DND-41 (cell line): ENCODE measurements at regions not wholly inside any gene's neighbourhood (a gene's known extent, or its start where the extent isn't known, plus 50 kb on each side); places are given as distances from the start of the nearest gene placed in this dataset.

Source experiments
- ATAC-seq: fragments of 200-7000 bp; cut with Tn5 transposase; 3 replicates; pipeline ENCODE4 v1.9.1; 2021; ENCODE audit warnings: low read depth; ENCODE audit not compliant: insufficient read depth
- DNase-seq: peaks from one replicate; pipeline ENCODE4 v3.0.0-alpha.2; 2020
- H2AFZ ChIP-seq: 2 replicates; pipeline ENCODE4 v1.6.0; 2012; ENCODE audit warnings: low read depth, low read length
- H3K27ac ChIP-seq: 2 replicates; pipeline ENCODE4 v1.5.1; 2012; ENCODE audit warnings: low read length, inconsistent platforms
- H3K27me3 ChIP-seq: fragments of 200-600 bp; sonication (generic); 2 replicates; pipeline ENCODE4 v1.6.0; 2012; ENCODE audit warnings: low read length, mild to moderate bottlenecking, inconsistent platforms; ENCODE audit not compliant: insufficient read depth, poor library complexity
- H3K36me3 ChIP-seq: 2 replicates; pipeline ENCODE4 v1.5.1; 2012; ENCODE audit warnings: low read length, inconsistent platforms; ENCODE audit not compliant: insufficient read depth
- H3K4me1 ChIP-seq: 2 replicates; pipeline ENCODE4 v1.5.1; 2012; ENCODE audit warnings: mild to moderate bottlenecking, low read length; ENCODE audit not compliant: insufficient read depth
- H3K4me2 ChIP-seq: 2 replicates; pipeline ENCODE4 v1.6.0; 2012; ENCODE audit warnings: mild to moderate bottlenecking, moderate library complexity, low read length, inconsistent platforms; ENCODE audit not compliant: insufficient read depth
- H3K4me3 ChIP-seq, 2 experiments: fragments of 200-600 bp in 1 of 2; shearing (Covaris generic) in 1 of 2; 2 replicates each; pipeline ENCODE4 v1.5.1; 2012 to 2016; ENCODE audit warnings: inconsistent platforms in 2 of 2, low read length in 2 of 2, mild to moderate bottlenecking in 2 of 2, low read depth in 1 of 2, moderate library complexity in 1 of 2
- H3K79me2 ChIP-seq: 2 replicates; pipeline ENCODE4 v1.6.0; 2012; ENCODE audit warnings: low read length, inconsistent platforms; ENCODE audit not compliant: insufficient read depth
- H3K9ac ChIP-seq: 2 replicates; pipeline ENCODE4 v1.6.0; 2012; ENCODE audit warnings: low read depth, mild to moderate bottlenecking, inconsistent platforms, low read length, moderate library complexity
- H3K9me3 ChIP-seq: 2 replicates; pipeline ENCODE4 v1.5.1; 2012; ENCODE audit warnings: low read length, moderate library complexity, mild to moderate bottlenecking, inconsistent platforms; ENCODE audit not compliant: insufficient read depth, severe bottlenecking
- H4K20me1 ChIP-seq: 2 replicates; pipeline ENCODE4 v1.6.0; 2012; ENCODE audit warnings: low read length; ENCODE audit not compliant: insufficient read depth
- CTCF ChIP-seq: IDR thresholded peaks from 2 replicates; pipeline ENCODE4 v1.5.1; 2012; ENCODE audit warnings: borderline replicate concordance, low read length, moderate library complexity, mild to moderate bottlenecking; ENCODE audit not compliant: poor library complexity, severe bottlenecking; ENCODE audit errors: extremely low read depth
- EZH2 ChIP-seq: IDR thresholded peaks from 3 replicates; pipeline ENCODE4 v1.6.1; 2012; ENCODE audit warnings: borderline replicate concordance, low read depth, mild to moderate bottlenecking, moderate library complexity, low read length, inconsistent platforms; ENCODE audit not compliant: severe bottlenecking

- Histone ChIP-seq H3K9me3 (no peaks in the 10 kb centered on the region), H3K4me1 (no peaks in the 10 kb centered on the region), H3K4me3 (no peak overlapping the region), H3K36me3 (no peaks in the 10 kb centered on the region), H3K27ac (no peak overlapping the region), H3K9ac (no peak overlapping the region), H3K79me2 (no peaks in the 10 kb centered on the region), H3K27me3 (no peaks in the 10 kb centered on the region), H2AFZ (no peak overlapping the region), H4K20me1 (no peaks in the 10 kb centered on the region), H3K4me2 (no peak overlapping the region)
- DNase-seq (no peak), ATAC-seq (no peak)
- TF ChIP-seq CTCF (no peak), EZH2 (no peak)
Measured at GRCh38 chr10:106520698-106521097, 643.8 kb downstream of the SORCS1 start.

GRCh38 chr10:106519376-106520030, 645.0 kb downstream of the SORCS1 start:
- H3K79me2 ChIP-seq, result no peaks in the 10 kb centered on the region
- no peak overlapping the region for H3K27ac ChIP-seq
- no peak overlapping the region for H3K4me3 ChIP-seq
- no peaks in the 10 kb centered on the region for H3K4me1 ChIP-seq
- no peaks in the 10 kb centered on the region for H3K9me3 ChIP-seq
- DNase-seq (no peak), ATAC-seq (no peak)
- H4K20me1 ChIP-seq, result no peaks in the 10 kb centered on the region
- no peaks in the 10 kb centered on the region for H3K36me3 ChIP-seq
- H3K4me2 ChIP-seq, result no peak overlapping the region
- H2AFZ ChIP-seq, result no peak overlapping the region
- TF ChIP-seq CTCF, result no peak
- no peak for TF ChIP-seq EZH2
- H3K9ac ChIP-seq, result no peak overlapping the region
- no peaks in the 10 kb centered on the region for H3K27me3 ChIP-seq

GRCh38 chr10:106515206-106515790, 649.2 kb downstream of the SORCS1 start:
- ATAC-seq (no peak), DNase-seq (no peak)
- no peaks in the 10 kb centered on the region for H3K4me1 ChIP-seq
- H3K9me3 ChIP-seq, result no peaks in the 10 kb centered on the region
- no peak overlapping the region for H3K4me3 ChIP-seq
- H3K4me2 ChIP-seq, result no peak overlapping the region
- H3K27me3 ChIP-seq, result no peaks in the 10 kb centered on the region
- H4K20me1 ChIP-seq, result no peaks in the 10 kb centered on the region
- H3K27ac ChIP-seq, result no peak overlapping the region
- TF ChIP-seq CTCF, result no peak
- TF ChIP-seq EZH2, result no peak
- no peaks in the 10 kb centered on the region for H3K79me2 ChIP-seq
- no peak overlapping the region for H2AFZ ChIP-seq
- no peak overlapping the region for H3K9ac ChIP-seq
- H3K36me3 ChIP-seq, result no peaks in the 10 kb centered on the region

GRCh38 chr10:106513352-106513771, 651.1 kb downstream of the SORCS1 start:
- no peak overlapping the region for H2AFZ ChIP-seq
- no peaks in the 10 kb centered on the region for H4K20me1 ChIP-seq
- H3K27ac ChIP-seq, result no peak overlapping the region
- no peak overlapping the region for H3K4me2 ChIP-seq
- H3K36me3 ChIP-seq, result no peaks in the 10 kb centered on the region
- TF ChIP-seq CTCF (no peak), EZH2 (no peak)
- no peaks in the 10 kb centered on the region for H3K9me3 ChIP-seq
- no peak for ATAC-seq
- no peaks in the 10 kb centered on the region for H3K27me3 ChIP-seq
- H3K4me1 ChIP-seq, result no peaks in the 10 kb centered on the region
- no peaks in the 10 kb centered on the region for H3K79me2 ChIP-seq
- no peak overlapping the region for H3K4me3 ChIP-seq
- no peak overlapping the region for H3K9ac ChIP-seq
- no peak for DNase-seq
